Activated CD4-positive, alpha-beta T cell treated with anti-CD3 and anti-CD28 coated beads, Interleukin-2, amount 50 U/mL, for 24 hours (primary cell): ENCODE measurements at regions not wholly inside any gene's neighbourhood (a gene's known extent, or its start where the extent isn't known, plus 50 kb on each side); places are given as distances from the start of the nearest gene placed in this dataset.

ENCODE experiments used
- DNase-seq, 2 donors: peaks; one replicate each; pipeline ENCODE4 v3.0.0-alpha.2; 2020; ENCODE audit warnings: low read depth in 1 of 2, low spot score in 1 of 2

DNA sequence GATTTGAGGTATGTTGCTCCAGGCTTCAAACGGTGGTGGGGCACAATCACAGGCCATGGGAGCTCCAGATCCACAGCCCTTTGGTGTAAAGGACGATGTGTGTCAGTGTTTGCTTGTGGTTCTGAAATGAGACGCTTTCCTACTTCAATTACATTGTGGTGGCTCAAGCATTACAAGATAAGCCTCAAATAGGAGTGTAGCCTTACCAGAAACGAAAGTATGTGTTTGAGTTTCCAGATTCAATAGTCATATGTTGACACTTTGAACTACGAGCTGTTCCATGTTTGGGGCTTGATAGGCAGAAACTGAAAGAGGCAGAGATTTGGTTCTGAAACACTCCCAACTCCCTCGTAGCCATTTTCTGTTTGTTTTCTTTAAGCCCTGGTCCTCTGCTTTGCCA is 187.1 kb downstream of the MYLK4 start:
- DNase-seq = no peak

DNA sequence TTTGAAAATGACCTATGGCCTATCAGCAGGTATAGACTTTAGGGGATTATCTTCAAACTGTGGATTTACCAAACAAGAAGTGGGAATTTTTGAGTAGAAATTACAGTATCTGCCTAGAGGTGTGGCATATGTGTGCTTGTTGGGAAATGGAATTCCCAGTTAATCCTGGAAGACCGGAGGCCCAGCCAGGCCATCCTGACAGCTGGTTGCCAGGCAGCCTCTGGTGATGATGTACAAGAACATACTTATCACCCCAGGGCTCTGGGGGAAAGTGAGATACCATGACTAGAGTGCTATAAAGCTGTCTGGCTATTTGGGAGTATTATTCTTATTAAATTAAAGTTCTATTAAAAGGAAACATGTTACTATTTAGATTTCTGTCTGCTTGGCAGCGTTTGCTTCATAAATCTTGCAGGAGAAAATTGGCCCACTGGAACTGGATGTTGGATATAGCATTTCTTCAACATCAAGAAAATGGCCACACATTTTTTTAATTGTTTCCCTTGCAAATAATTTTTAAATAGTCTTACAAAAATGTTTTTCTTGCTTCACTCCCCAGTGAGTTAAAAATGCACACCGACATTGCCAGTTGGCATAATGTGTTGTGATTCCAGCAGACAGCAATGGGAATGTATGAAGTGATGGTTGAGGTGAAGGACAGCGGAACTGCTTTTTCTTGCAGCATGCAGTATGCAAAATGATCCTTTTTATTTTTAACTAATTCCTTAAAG is 187.8 kb downstream of the MYLK4 start:
- DNase-seq = no peak

DNA sequence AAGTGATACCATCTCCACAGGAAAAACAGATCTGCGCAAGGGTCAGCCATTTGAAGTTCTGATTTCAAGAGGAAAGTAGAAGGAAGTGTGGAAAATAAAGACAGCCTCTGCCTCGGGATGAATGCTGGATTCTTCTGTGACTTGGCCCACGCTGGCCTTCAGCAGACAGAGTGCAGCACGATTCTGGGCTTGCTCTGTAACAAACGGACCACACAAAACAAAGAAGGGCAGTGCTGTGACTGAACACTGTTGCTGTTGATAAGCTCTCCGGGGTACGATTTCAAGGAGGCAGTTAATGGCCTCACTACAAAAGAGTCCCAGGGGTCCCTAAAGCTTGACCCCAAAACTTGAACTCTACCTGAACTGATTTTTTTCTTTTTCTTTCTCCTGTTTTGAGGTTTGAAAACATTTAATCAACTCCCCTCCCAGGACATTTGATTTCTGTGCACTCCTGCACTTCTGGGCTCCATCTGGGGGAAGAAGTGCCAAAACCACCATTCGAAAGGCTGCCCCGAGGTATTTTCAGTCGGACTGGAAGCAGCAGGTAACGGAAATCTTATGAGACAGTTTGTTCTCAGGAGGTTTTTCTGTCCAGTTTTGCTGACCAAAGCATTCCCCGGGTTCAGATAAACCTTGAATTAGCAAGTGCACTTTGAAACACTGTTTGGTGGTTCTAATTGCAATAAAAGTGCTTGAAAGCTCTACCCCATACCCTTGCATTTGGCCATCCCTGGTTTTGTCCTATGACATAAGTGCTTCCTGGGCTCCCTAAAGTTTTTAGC is 189.6 kb downstream of the MYLK4 start:
- no peak for DNase-seq

DNA sequence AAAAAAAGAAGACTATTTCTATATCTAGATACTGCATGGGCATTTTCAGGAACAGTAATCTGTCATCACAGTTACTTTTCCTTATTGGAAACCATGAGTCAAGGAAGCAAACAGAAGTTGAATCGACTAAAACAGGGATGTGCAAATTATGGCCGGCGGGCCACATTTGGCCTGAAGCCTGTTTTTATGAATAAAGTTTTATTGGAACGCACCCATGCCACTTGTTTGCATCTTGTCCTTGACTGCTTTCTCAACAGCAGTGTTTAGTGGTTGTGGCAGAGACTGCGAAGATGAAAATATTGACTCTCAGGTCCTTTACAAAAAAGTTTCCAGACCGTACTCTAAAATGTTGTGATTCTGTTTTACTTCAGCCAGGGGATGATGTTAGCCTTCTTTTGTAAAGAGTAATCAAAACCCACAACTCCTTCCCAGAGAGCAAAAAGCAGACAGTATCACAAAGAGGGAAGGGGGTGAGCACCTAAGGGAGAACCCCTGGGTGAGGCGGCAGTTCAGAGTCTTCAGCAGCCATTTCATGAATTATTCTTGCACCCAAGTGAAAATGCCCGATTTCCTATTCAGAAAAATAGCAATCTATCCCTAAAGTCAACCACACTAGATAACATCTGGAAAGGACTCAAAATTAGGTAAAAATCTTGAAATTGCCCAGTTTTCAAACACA is 190.4 kb downstream of the MYLK4 start:
- DNase-seq = no peak

DNA sequence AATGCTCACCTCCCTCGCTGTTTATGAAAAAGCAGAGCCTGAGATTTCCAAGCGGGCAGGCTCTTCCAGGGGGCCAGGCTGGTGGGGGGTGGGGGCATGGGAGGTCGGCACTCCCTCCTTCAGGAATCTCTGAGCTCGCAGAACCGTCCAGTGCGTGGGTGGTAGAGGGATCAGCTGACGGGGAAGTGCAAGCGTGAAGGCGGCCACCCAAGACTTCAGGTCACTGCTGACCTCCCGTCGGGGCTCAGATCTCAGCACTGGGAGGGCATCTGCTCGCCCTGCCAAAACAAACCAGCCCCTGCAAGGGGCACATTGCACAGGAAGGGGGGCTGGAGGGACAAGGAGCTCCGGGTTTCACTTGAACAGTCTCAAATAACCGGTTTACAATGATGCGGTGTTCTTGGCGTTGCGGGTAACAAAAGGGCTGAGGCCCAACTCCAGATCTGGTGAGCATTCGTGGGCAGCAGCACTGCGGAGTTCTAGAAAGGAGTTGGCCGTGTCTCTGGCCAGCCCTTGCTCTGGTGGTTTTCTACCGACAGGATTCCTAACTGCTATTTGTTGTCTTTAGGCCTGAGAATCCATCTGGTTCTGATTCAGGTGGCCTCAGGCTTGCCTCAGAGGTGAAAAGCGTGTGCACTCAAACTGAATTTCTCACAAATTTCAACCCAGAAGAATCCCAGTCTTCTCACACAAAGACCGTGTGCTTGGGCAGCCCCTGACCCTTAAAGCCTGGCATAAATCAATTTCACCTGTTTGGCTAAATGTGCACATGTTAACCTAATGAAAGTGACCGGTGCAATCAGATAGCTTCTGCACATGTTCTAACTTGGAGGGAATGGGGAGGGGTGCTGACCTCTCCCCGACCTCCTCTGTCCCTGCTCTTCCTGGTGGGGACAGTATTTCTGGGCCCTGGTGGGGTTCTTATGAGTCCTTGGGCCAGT is 191.6 kb downstream of the MYLK4 start:
- no peak for DNase-seq

DNA sequence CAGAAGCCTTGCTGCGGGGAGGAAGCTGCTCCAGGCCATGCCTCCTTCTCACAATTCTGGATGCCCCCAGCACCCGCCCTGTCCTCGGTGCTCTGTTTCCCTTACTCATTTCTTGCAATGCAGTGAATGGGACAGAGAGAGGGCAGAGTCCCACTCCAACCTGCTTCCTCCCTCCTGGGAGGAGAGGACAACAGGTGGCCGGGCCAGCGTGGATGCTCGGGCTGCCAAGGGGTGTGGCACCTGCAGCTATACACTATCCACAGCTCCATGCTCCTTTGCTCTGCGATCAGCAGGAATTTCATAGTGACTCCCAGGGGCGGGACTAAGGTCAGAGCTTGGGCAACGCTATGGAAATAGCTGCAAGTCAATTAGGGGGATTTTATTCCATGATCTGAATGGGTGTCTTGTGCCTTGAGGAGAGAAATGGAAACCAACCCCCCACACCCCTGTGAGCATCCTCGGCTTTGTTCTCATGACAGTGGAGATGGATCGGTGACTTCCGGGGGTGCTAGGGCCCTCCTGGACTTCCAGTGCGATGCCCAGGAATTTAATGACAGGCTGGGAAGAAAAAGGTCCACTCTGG is 192.5 kb downstream of the MYLK4 start:
- no peak for DNase-seq

DNA sequence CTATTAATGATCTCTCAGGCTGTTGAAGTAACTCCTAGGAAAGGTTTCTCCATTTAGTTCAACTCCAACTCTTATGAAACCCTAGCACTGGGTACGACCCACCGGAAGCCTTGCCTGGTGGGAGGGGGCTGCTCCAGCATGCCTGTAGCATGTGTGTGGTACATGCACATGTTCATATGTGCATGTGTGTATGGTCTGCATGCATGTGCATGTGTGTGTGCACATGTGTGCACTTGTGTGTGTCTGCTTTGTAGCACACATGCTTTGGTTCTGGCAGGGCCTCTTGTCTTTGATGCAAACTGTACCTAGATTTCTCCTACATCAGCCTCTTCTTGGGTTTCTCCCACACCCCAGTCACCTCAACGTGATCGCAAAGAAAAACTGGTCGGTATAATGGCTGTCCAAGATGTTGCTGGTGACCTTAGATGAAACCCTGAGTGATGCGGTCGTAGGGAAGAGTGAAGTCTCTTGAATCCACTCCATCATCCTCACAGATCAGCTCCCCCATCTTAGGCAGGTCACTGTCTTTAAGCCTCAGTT is 193.5 kb downstream of the MYLK4 start:
- no peak for DNase-seq

DNA sequence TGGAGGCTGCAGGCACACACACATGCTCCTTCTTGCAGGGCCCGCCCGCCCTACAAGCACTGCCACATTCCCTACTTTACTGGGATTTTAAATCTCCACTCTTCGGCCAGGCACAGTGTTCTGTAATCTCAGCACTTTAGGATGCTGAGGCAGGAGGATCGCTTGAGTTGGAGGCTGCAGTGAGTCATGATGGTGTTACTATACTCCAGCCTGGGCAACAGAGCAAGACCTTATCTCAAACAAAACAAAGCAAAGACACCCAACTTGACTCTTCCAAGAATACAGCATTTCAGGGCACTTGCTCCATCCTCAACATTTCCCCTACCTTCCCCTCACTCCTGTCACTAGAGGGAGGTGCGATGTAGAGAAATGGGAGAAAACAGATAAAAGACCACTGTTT is 194.0 kb downstream of the MYLK4 start:
- no peak for DNase-seq

DNA sequence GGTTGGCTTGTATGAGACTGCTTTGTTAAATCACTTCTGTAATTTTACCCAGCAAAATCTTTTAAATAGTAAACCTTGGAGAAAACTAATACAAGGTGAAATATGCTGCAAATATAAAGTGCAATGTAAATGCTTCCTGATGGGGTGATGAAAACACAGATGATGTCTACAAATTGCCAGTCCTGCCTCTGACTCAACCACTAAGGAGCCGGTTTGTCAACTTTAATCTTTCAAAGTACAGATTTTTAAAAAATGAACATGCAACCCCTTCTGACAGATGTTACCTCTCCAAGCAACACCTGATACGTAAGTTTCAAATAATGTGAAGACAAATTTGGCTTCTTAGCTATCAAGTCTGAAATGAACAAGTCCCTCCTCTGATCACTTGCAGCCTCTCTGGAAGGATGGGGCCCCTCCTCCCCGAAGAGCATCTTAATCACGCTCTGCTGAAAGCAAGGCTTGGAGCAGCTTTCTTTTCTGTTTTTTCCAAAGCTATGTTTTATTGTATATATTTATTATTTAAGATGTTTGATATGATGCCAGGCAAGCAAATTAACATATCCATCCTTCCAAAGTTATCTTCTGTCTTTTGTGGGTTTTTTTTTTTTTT is 196.0 kb downstream of the MYLK4 start:
- DNase-seq = no peak

DNA sequence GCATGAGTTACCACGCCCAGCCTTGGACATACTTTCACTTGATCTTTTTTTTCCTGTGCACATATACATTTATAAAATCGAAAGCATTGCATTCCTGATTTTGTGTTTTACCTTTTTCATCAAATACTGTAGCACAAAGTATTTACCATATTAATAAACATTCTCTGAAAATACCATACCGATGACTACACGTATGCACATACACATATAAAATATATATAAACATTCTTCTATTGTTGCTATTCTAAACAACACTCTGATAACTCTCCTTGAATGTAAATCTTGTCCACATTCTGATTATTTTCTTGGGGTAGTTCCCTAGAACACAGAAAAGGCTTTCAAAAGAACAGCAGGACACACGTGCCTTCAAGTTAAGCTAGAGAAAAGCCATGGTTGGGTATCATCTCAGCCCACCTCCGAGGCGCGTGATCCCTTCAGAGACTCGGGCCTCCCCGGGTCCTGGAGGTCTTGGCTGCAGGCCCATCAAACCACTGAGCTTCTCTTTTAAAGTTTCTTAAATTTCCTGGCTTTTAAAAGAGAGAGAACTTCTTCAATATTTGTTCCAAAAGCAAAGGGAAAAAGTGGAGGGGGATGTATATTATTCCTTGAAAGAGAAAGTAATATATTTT is 198.1 kb downstream of the MYLK4 start:
- DNase-seq = no peak

DNA sequence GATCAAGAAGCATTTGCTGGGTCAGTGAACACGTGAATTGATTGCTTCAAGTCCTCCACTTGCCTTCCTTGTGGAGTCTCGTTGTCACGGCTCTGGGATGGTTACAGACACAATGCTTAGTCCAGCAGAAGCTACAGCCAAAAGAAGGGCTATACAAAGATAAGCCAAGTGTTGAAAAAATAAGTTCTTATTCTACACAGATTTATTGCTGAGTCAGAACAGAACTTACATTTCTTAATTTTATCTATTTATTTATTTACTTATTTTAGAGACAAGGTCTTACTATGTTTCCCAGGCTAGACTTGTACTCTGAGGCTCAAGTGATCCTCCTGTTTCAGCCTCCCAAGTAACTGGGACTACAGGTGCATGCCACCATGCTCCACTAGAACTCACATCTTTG is 199.0 kb downstream of the MYLK4 start:
- DNase-seq = no peak

DNA sequence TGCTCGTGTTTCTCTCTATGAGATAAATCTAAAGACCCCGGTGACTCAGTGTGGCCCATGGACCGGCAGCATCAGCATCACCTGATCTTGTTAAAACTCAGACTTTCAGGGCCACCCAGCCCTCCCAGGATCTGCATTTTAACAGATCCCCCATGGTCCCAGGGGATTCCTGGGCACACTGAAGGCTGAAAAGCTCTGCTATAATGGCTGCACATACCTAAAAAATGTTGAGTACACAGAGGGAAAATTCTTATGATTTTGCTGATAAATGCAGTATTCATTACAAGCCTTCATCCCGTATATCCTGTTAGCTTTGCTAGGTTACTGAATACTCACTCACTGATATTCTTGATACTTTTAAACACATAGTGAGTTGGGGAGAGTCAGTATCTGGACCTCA is 200.5 kb downstream of the MYLK4 start:
- no peak for DNase-seq

DNA sequence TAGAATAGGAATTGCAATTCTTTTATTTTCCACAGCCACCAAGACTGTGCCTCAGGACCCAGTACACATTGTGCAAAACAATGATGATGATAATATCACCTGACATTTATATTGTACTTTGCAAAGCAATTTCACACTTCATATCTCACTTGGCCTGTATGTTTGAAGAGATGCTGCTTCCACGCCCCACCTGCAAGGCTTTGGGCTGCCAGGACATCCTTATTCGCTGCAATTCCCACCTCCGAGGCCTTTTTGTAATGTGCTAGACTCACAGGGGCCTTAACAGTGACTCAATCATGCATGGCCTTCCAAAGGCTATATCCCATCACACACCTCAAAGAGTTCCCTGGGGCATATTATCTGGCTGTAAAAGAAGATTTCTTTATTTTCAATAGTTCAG is 200.9 kb downstream of the MYLK4 start:
- no peak for DNase-seq

DNA sequence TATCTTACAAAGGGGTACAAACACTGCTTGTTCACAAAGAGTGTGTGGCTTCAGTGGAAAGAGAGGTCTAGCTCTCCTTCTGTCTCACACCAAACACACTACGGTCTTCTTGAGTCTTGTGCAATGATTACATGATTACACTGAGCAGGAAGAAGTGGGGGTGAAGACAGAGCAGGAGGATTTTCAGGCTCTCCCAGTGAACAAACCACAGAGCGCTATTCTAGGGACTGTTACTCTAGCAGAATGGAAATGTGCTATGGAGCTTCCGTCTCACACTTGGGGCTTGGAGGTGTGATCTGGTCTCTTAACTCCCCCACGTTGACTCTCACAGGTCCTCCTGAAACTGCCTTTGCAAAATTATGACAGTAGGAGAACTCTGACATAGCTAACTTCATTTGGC is 203.4 kb downstream of the MYLK4 start:
- DNase-seq = no peak

DNA sequence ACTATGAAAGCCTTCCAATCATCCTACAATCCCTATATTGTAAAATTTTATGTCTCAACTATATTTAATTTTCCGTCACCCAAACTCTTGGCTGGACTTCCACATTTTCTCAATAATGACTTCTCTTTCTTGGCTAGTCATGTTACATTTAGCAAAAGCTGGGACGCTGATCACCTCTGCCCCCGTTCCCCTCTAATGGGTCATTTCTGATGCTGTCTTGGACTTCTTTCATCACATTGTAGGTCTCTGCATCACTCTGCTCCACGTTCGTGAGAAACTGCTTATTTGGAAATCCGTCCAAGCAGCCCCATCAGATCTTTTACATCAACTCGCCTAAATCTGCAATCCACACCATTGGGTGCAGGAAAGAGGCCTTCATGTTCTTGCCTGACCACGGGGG is 203.8 kb downstream of the MYLK4 start:
- no peak for DNase-seq

DNA sequence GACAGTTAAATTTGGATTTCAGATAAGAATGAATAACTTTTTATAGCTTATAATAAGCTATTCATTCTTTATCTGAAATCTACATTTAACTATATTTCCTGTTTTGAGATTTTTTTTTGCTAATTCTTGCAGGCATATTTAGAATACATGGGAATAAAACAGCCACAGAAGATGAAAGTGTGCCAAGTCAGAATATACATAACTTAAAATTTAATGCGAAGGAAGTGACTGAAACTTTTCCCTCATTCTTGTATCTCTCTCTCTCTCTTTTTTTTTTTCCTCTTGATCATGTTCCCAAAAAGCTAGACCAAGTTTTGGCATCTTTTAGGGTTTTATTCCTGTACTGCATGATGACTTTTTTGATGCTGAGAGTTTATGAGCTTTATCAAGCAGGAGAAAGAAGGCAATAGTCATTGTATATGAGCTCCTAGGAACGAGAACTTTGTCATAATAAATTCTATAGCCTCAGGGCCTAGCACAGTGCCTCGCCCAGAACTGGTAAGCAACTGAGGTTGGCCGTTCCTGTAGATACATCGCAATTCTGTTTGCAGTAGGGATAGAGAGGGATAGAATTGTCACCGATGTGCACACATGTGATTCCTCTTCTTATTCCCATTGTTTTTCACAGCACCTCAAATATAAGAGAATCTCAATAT is 205.2 kb downstream of the MYLK4 start:
- no peak for DNase-seq

DNA sequence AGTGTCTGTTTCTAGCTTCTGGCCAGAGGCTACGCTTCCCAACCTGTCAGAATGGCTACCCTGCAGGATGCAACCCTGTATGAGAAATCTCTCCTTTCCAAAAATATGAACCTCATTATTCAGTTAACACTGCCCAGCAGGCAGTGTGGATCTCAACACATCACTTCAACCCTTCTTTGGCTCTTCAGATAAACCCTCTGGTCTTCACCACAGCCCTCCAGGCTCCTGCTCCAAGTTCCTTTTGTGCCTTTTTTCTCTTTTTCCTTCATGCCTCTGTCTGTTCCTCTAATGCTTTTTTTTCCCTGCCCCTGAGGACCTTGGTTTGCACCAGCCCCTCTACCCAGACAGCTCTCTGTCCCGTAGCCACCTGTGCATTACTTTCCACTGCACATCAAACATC is 207.4 kb downstream of the MYLK4 start:
- no peak for DNase-seq

DNA sequence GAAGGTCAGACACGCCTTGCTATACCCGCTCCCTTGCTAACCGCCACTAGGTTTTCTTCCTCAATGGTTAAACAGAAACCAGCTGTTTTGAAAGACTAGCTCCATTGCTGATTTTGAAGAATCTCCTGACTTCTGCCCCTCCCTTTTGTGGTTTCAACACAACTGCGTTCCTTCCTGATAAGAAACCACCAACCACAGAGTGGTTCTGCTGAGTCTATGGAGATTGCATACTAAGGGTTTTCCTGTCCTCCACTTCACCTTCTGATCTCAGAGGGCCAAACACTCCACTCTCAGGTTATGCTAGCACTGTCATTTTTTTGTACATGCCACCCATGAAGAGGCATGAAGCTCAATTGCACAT is 207.9 kb downstream of the MYLK4 start:
- peak in 1 of 2 donors; percentile 19 for DNase-seq
